ENCODE measurements at regions not wholly inside any gene's neighbourhood (a gene's known extent, or its start where the extent isn't known, plus 50 kb on each side); places are given as distances from the start of the nearest gene placed in this dataset.
"Not testable (repeated sequence)": the region's sequence is repeated elsewhere in the genome, so short reads cannot be mapped to it uniquely, and the experiment has no call there.

DNA sequence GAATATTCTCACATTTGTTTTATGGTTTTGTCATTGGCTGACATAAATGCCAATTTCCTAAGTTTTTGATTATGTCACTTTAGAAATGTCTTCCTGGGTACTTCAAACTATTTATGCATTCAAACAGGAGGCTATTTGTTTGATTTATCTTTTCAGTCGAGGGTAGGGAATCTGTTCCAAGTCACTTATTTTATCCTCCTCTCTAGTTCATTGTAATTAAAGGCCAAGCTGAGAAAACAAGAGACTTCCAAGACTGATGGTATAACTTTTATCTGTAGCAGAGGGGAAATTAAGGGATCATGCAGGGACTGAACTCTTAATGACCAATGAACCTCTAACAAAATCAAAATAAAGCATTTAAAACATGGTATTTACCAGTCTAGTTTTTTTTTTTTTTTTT, 968.4 kb downstream of the SORCS3 start:
- DNase-seq: no peak

DNA sequence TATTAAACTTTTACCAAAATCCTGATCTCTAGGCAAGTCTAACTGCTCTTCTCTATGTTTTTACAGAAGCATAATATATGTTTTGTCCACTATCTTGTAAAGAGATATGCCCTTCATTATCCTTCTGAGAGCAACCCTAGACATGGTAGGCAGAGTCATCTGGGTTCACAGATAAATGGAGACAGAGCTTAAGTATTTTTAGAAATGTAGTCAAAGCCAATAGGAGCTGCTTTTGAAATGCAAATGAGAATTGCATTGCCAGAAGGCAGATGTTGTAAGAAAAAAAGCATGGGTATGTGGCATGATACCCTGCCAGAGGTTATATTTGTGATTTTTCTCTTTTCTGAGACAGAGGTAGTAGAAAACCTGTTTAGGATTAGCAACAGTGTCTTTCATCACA, 964.8 kb downstream of the SORCS3 start:
- DNase-seq: no peak

DNA sequence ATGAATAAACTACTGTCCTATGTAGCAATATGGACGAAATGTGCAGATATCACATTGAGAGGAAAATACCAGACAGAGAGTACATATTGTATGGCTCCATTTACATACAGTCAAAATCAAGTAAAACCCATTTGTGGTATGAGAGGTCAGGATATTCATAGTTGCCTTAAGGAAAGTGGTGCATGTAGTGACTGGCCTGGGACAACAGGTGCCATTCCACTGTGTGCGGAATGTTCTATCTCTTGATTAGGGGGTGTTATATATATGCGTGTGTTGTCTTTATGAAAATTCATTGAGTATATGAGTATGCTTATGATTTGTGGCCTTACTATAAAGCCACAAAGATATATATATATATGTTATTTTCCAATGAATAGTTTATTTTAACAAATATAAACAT, 964.0 kb downstream of the SORCS3 start:
- DNase-seq: no peak

DNA sequence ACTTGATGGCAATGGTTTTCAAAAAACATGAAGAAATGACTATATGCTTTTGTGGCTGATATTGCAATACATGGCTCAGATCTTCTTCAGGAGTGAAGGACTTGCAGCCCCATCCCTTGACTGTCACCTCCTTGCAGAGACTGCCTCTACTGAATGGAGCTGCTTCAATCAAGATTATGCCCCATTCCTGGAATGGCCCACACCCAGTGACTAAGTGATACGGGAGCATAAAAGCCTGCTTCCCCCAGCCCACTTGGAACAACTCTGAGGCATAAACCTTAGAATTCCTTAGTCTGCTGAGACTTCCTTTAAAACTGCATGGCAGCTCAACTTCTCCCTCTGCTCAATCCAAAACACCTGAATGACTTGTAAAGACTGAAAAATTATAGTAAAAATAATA, 957.1 kb downstream of the SORCS3 start:
- no peak for DNase-seq

DNA sequence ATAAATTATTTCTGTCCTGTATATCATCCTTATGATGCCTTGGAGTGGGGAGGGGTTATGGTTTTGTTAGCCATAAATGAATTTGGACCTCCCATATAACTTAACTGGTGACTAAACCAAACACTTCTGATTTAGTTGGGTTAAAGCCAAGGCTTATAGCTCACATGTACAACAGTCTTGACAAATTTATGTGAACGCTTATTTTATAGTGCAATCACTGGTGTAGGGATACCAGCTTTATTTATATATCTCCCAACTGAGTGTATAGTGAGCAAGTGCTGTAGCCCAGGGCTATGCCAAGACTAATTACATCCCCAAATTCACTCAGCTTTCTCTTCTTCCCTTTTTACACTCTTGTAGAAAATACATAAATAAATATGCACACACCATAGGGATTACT, 956.2 kb downstream of the SORCS3 start:
- no peak for DNase-seq

GRCh38 chr10:105596749-105597148, 955.7 kb downstream of the SORCS3 start:
- no peak for DNase-seq

GRCh38 chr10:105594296-105594695, 953.2 kb downstream of the SORCS3 start:
- DNase-seq: no peak

GRCh38 chr10:105592468-105592867, 951.4 kb downstream of the SORCS3 start:
- DNase-seq: no peak

DNA sequence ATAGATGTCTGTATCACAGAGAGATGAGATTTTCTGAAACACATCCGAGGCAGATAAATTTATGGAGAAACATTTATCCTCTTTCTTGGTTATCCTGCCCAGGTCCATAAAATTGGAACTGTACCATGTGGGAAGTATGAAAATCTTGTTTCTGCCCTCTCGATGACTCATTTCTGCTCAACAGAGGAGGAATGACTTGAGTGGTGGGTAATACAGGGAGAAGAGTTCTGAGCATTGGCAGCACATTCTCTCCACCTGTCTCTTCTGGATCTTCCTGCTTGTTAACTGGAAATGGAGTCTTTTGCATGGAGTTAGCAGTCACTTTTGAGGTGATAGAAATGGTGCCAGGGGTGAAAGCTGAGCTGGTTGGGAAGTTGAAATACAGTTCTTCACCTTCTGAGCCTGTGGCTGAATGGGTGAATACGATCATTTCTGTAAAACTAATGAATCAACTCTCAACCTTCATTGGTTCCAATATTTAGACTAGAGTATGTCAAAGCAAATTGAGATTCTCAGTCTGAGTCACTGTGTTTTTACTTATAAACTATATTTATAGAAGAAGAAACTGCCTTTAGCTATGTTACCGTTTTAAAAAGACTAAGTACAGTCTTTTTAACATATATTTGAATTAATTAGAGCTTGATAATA, 945.5 kb downstream of the SORCS3 start:
- no peak for DNase-seq

DNA sequence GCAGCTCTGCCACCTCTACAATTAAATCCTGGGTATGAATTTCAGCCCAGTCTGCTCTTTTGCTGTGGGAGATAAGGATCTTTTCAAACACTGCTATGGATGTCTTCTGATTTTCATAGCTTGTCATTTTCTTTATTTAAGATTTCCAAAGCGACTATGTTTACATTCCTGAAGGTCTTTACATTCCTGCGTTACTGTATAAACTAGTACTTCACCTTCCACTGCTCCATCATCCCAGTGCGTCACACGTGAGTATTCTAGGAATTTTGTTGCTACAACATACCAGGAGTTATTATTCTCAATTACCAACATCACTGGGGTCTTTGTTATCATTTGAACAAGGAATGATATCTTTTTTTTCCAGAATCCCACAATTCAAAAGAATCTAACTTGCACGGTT, 944.7 kb downstream of the SORCS3 start:
- no peak for DNase-seq

DNA sequence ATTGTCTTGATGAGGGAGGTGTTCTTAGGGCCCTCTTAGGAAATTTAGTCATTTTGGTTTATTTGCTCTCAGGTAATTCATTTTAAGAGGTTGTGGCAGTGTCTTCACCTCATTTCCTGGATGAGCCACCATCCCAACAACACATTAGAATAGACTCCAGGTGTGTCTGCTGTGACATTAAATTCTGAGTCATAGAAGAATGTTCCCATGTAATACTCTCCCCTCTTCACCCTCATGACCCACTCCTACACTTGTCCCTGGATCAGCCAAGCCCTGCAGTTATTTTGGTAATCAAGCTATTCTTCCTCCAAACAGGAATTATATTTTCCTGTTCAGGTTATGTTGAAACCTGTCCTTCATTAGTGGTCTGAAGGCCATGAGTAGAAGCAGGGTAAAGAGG, 944.1 kb downstream of the SORCS3 start:
- no peak for DNase-seq

GRCh38 chr10:105579112-105579511, 938.0 kb downstream of the SORCS3 start:
- no peak for DNase-seq

GRCh38 chr10:105577865-105578607, 936.9 kb downstream of the SORCS3 start:
- no peak for DNase-seq

DNA sequence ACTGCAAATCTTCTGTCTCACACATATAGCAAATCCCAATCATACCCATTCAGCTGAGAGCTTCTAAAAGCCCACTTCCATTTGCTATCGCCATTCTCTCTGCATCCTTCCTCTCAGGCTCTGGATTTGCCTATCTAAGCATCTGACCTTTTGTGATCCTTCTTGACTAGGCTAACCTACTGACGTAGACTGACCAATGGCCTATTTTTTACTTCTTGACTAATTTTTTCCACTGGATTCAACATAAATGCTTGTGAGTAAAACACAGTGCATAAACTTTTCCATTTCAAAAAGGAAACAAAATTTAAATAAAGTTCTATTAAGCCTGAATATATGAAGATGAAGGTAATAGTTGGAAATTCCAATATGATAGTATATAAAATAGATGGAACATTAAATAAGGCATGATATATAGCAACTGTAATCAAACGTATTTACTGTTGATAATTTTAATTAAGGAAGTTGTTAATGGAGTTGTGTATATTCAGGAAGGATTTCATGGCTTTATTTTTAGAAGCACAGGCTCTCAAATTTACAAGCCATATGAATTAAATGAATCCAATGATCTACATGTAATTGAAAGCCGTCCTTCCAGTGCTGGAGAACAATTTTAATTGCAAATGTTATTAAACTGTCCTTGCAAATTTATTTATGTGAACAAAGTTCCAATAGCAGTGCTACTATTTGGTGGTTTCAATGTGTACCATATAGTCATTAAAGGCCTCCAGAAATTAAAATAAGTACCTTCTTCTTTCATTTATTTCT, 918.4 kb downstream of the SORCS3 start:
- DNase-seq: no peak

- DNase-seq: not testable (repeated sequence)
Measured at GRCh38 chr10:105550453-105550852, 909.4 kb downstream of the SORCS3 start.

DNA sequence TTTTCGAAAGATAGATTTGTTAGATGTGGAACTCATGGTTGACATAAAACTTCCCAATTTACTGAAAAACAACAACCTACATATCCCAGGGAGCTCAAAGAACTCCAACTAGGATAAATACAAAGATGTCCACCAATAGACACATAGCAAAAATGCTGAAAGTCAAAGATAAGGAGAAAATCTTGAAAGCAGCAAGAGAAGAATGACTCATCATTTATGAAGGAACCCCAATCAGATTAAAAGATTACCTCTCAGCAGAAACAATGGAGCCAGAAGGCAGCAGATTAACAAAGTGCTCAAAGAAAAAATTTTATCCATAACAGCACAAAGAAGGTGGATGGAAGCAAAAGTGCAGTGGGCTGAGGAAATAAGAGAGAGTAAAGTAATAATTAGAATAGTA, 908.6 kb downstream of the SORCS3 start:
- no peak for DNase-seq

DNA sequence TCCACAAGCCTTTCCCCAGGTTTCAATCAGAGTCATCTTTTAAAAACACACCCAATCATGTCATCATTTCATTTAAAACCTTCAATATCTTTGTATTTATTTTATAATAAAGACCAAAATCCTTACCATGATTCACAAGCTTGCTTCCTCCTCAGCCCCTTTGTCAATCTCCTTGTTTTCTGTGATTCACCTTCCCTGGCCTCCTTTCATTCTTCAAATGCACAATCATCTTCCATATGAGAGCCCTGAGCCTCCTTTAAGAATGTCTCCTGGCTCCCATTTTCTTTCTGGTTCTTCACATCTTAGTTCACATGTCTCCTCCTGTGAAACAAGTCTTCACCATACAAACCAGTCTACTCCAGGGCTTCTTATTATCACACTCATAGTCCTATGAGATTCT, 904.0 kb downstream of the SORCS3 start:
- no peak for DNase-seq

GRCh38 chr10:105540381-105540780, 899.3 kb downstream of the SORCS3 start:
- no peak for DNase-seq

GRCh38 chr10:105538874-105539273, 897.8 kb downstream of the SORCS3 start:
- DNase-seq: no peak

DNA sequence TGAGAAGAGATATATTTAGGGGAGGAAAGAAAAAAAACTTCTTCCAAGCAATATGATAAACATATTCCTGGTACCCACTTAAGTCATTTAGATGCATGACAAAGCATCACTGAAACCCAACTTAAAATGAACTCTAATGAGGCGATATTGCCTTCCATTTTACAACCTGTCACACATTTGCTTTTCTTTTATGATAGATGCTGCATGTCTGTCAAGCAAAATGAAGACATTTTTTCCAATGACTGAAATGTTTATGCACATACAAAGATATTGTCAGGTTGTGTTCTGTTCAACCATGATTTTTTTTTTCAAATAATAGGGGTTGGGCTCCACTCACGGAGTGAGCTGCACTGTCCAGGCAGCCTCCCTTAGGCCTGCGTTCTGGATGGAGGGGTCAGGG, 894.4 kb downstream of the SORCS3 start:
- DNase-seq: no peak

GRCh38 chr10:105534086-105534485, 893.0 kb downstream of the SORCS3 start:
- DNase-seq: no peak

DNA sequence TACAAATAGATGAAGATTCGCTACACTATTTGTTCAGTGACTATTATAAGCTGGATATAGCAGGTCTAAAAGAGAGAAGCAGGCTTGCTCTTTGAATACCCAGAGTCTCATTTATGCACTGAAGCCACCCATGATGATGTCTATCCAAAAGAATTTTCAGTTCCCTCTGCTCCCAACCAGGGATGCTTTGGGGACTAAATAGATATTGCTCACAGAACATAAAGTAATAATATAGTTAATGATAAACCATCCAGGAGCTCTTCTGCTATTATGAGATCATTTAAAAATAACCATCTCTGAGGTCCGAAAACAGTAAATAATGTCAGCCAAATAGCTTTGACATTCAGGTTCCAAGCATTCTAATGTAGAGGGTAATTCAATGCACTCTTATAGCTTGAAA, 875.4 kb downstream of the SORCS3 start:
- DNase-seq: no peak

GRCh38 chr10:105514106-105514505, 873.0 kb downstream of the SORCS3 start:
- DNase-seq: no peak

- no peak for DNase-seq
Measured at GRCh38 chr10:105509517-105509916, 868.4 kb downstream of the SORCS3 start.
